Lower lobe of right lung (tissue), 2 donors: ENCODE measurements at regions not wholly inside any gene's neighbourhood (a gene's known extent, or its start where the extent isn't known, plus 50 kb on each side); places are given as distances from the start of the nearest gene placed in this dataset.

ENCODE experiments used
- ATAC-seq, 2 donors: fragments of 200-7000 bp; cut with Tn5 transposase; one replicate each; pipeline ENCODE4 v1.9.1; 2020 to 2022; ENCODE audit warnings: mild to moderate bottlenecking in 2 of 2, moderate library complexity in 2 of 2
- DNase-seq: peaks from one replicate; pipeline ENCODE4 v3.0.0-alpha.2; 2020
- H3K27ac ChIP-seq: fragments of 200-600 bp; one replicate; pipeline ENCODE4 v1.8.0; 2022
- H3K27me3 ChIP-seq: fragments of 200-600 bp; one replicate; pipeline ENCODE4 v1.8.0; 2022; ENCODE audit warnings: low read depth
- H3K36me3 ChIP-seq: fragments of 200-600 bp; one replicate; pipeline ENCODE4 v1.8.0; 2022; ENCODE audit warnings: mild to moderate bottlenecking
- H3K4me1 ChIP-seq: fragments of 200-600 bp; one replicate; pipeline ENCODE4 v1.8.0; 2022
- H3K4me3 ChIP-seq: fragments of 200-600 bp; one replicate; pipeline ENCODE4 v1.8.0; 2022; ENCODE audit warnings: mild to moderate bottlenecking
- H3K9me3 ChIP-seq: fragments of 200-600 bp; one replicate; pipeline ENCODE4 v1.8.0; 2022
- intact Hi-C: fragments of 100-400 bp; cut with DNase I; formaldehyde crosslinking; loops from one replicate; pipeline ENCODE4 v1.11.0; 2022
- TF ChIP-seq, protein P1 (sequence below): fragments of 200-600 bp; IDR thresholded peaks from one replicate; pipeline ENCODE4 v1.8.0; 2022; ENCODE audit warnings: antibody characterized with exemption, mild to moderate bottlenecking
- donor health status: DM: no; HTN: yes; CAD: no; lungs with severe emphysema.

DNA sequence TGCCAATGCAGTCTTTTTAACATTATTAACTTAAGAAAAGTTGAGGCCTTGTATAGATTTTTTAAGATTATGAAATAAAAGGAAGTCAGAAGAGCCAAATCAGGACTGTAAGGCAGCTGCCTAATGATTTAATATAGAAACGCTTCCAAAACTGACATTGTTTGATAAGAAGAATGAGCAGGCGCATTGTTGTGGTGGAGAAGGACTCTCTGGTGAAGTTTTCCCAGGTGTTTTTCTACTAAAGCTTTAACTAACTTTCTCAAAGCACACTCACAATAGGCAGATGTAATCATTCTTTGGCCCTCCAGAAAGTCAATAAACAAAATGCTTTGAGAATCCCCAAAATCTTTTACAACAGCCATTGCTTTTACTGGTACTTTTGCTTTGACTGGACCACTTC is 288.6 kb upstream of the FIGN start:
- intact Hi-C loops = no loop called here
- no peaks in the 10 kb centered on the region for H3K27me3 ChIP-seq
- ATAC-seq = no peak
- no peaks in the 10 kb centered on the region for H3K4me1 ChIP-seq
- no peak for DNase-seq
- H3K4me3 ChIP-seq = no peak overlapping the region
- no peak overlapping the region for H3K27ac ChIP-seq
- no peaks in the 10 kb centered on the region for H3K36me3 ChIP-seq
- TF ChIP-seq, protein P1, sequence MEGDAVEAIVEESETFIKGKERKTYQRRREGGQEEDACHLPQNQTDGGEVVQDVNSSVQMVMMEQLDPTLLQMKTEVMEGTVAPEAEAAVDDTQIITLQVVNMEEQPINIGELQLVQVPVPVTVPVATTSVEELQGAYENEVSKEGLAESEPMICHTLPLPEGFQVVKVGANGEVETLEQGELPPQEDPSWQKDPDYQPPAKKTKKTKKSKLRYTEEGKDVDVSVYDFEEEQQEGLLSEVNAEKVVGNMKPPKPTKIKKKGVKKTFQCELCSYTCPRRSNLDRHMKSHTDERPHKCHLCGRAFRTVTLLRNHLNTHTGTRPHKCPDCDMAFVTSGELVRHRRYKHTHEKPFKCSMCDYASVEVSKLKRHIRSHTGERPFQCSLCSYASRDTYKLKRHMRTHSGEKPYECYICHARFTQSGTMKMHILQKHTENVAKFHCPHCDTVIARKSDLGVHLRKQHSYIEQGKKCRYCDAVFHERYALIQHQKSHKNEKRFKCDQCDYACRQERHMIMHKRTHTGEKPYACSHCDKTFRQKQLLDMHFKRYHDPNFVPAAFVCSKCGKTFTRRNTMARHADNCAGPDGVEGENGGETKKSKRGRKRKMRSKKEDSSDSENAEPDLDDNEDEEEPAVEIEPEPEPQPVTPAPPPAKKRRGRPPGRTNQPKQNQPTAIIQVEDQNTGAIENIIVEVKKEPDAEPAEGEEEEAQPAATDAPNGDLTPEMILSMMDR = no peak
- H3K9me3 ChIP-seq = no peaks in the 10 kb centered on the region

DNA sequence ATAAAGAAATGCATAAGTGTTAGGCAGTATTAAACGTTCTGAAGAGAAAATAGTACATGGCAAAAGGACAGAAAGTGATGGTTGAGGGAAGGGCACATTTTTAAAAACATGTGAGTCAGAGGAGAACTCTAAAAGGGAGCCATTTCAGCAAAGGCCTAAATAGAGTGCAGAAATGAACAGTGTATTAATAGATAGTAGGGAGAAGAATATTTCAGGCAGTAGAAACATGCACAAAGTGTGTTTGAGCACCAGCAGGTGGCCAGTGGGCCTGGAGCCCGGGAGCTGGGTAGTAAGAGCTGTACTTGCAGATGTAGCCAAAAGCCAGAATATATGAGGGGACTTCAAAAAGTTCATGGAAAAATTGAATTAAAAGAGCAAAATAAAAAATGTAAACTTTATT is 288.1 kb upstream of the FIGN start:
- H3K36me3 ChIP-seq = no peaks in the 10 kb centered on the region
- H3K27ac ChIP-seq = no peak overlapping the region
- no peak overlapping the region for H3K4me3 ChIP-seq
- no peaks in the 10 kb centered on the region for H3K4me1 ChIP-seq
- H3K9me3 ChIP-seq = no peaks in the 10 kb centered on the region
- TF ChIP-seq, protein P1 = no peak
- H3K27me3 ChIP-seq = no peaks in the 10 kb centered on the region
- peak; percentile 41 for DNase-seq
- intact Hi-C loops = no loop called here
- ATAC-seq = no peak

DNA sequence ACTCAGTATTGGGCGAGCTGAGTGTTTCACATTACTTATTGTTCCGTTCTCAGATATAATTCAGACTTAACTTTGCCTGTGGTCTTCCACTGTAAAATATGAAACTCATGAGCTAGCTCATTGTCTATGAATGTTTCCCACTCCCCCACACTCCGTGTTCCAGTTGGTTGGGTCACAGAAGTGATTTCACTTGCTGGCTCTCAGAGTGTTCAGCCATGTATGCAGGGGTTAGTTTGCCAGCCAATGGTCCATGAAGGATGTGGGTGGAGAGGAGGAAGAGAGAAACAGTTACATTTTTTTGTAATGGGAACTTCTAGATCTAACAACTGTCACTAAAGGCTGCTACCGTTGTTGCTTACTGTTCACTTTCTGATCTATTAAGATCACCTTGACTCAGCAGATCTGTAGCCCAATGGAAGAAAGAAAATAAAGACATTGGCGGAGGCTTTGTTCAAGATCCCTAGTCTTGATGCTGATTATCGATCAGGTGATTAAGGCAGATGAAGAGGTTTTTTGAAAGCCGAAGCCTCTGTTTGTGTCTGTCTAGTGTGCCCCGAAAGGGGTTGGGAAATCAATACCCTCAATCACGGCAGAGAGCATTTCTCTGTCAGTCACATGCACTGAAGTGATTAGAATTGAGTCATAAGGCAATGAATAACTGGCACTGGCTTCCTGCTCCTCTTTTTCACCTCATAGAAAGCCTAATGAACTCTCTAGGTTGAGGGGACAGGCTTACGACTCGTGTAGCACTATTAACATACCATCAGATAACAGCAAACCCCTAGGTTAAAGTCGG is 279.7 kb upstream of the FIGN start:
- DNase-seq = no peak
- Histone ChIP-seq H3K27ac (no peak overlapping the region), H3K27me3 (no peaks in the 10 kb centered on the region), H3K36me3 (no peaks in the 10 kb centered on the region), H3K9me3 (no peaks in the 10 kb centered on the region), H3K4me1 (no peaks in the 10 kb centered on the region), H3K4me3 (no peak overlapping the region)
- TF ChIP-seq, protein P1 = no peak
- intact Hi-C loops = no loop called here
- ATAC-seq = no peak

DNA sequence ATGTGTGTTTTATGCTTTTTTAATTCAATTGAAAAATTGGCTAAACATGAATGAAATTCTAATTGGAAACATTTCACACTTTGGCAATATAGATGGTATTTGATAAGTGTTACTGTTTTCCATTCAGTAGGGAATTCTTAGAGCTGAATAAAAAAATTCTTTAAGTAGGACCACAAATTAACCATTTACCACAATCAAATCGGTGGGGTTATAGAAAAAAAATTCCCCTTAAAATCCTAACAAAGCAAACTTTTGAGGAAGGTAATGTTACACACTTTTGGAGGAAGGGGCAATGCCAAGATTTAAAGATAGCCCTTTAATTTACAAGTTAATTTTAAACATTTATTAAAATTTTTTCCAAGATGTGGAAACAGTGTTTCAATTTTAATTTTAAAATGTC is 279.0 kb upstream of the FIGN start:
- no peaks in the 10 kb centered on the region for H3K27me3 ChIP-seq
- H3K27ac ChIP-seq = no peak overlapping the region
- intact Hi-C loops = no loop called here
- no peak overlapping the region for H3K4me3 ChIP-seq
- no peak for ATAC-seq
- no peak for DNase-seq
- TF ChIP-seq, protein P1 = no peak
- H3K9me3 ChIP-seq = no peaks in the 10 kb centered on the region
- no peaks in the 10 kb centered on the region for H3K4me1 ChIP-seq
- H3K36me3 ChIP-seq = no peaks in the 10 kb centered on the region

DNA sequence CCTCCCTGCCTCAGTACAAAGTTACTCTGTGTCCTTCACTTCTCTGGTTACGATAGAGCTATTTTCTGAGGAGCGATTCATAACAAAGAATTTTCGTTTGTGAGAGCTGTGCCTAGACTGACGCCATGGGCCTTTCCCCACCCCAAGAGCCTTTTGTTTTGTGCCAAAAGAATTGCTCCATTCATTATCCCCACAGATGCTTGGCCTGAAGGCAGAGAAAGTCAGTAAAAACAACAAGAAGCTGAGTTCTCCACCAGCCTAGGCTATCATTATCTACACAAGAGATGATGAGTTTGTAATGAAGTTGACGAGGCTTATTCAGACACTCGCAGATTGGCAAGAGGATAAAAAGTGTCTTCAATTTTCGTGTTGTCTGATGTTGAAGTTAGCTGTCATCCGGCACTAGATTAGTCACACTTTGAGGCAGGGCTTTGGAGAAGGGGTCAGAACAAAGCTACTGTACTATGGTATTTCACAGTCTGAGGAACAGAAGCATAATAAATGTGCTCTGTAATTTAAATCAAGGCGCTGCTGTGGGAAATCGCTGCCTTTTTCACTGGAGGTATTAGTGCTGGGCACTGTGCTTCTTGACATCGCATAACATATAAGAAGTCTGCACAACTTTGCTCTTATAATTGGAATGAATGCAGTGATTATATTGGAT is 278.4 kb upstream of the FIGN start:
- Histone ChIP-seq H3K9me3 (no peaks in the 10 kb centered on the region), H3K4me3 (no peak overlapping the region), H3K27ac (no peak overlapping the region), H3K27me3 (no peaks in the 10 kb centered on the region), H3K36me3 (no peaks in the 10 kb centered on the region), H3K4me1 (no peaks in the 10 kb centered on the region)
- DNase-seq (no peak), ATAC-seq (peak in 1 of 2 donors; percentile 19)
- TF ChIP-seq, protein P1 = no peak
- intact Hi-C loops = no loop called here
